Stimulated activated CD8-positive, alpha-beta memory T cell treated with anti-CD3 and anti-CD28 coated beads, Interleukin-12 subunit alpha, Interleukin-12 subunit beta, amount 100 ng/mL, for 24 hours (primary cell): ENCODE measurements at regions not wholly inside any gene's neighbourhood (a gene's known extent, or its start where the extent isn't known, plus 50 kb on each side); places are given as distances from the start of the nearest gene placed in this dataset.
"Not testable (repeated sequence)": the region's sequence is repeated elsewhere in the genome, so short reads cannot be mapped to it uniquely, and the experiment has no call there.

Experiments
- DNase-seq: peaks from one replicate; pipeline ENCODE4 v3.0.0-alpha.2; 2020; ENCODE audit errors: extremely low read depth

- DNase-seq: not testable (repeated sequence)
Observed at GRCh38 chr2:111287646-111288568, 167.2 kb downstream of the BCL2L11 start.

- DNase-seq: not testable (repeated sequence)
Observed at GRCh38 chr2:111290370-111290769, 169.7 kb downstream of the BCL2L11 start.

DNA sequence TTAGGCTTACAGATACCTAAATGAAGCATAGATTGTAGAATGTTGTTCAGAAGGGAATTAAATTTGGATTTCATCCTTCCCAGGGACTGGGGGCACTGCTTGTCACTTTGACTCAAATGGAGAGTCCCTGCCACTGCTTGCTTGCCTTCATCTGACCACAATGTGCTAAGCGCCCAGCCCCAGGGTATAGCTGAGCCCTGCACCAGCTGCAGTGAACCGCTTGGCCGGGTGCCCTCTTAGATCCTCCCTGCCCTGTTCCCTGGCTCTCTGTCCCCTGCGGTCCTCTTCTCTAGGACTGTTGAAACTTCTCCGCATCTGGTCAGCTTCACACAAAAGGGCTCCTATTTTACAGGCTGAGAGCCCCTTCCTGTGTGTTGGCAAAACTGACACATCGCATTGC lies 170.9 kb downstream of the BCL2L11 start:
- not testable (repeated sequence) for DNase-seq

DNA sequence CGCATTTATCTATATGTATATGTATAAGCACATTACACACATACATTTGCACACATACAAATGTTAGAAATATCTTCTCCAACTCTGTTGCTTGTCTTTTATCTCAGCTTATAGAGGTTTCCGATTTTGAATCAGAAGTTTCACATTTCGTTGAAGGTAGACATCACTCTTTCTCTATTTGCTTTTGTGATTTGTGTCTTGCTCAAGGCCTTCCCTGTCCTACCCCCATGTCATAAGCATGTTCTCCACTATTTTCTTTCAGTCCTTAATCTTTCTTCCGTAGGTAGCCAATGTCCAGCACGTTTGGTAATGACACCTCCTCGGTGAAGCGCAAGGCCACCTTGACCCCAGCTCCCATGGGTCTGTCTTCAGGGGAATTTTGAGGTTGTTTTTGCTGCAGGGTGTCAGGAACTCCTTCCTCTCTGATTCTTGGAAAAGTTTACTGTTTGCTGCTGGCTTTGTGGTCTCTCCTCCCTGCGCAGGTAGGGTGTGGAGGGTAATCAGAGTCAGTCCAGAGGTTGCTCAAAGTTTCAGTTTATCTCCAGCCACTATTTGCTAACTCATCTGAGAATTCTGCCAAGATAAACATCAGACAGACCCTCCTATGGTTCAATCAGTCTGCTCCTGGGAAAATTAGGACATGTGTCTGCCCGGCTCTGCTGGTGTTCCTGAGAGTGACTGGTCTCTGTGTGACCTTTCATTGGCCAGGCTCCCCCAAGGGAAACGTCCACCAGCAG lies 171.7 kb downstream of the BCL2L11 start:
- DNase-seq: not testable (repeated sequence)

GRCh38 chr2:111294699-111295098 lies 174.0 kb downstream of the BCL2L11 start:
- not testable (repeated sequence) for DNase-seq

- DNase-seq: not testable (repeated sequence)
Observed at GRCh38 chr2:111296122-111296804, 175.5 kb downstream of the BCL2L11 start.

DNA sequence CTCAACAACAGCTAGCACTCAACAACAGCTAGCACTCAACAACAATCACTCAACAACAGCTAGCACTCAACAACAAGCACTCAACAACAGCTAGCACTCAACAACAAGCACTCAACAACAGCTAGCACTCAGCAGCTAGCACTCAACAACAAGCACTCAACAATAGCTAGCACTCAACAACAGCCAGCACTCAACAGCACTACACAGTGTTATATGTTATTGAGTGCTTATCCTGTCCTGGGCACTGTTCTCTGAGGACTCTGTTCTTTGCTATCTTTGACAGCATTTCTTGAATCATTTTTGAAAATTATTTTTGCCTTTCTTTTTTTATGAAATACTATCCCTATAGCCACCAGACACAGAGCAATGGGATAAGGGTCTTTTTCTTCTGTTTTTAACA lies 176.4 kb downstream of the BCL2L11 start:
- DNase-seq: not testable (repeated sequence)

DNA sequence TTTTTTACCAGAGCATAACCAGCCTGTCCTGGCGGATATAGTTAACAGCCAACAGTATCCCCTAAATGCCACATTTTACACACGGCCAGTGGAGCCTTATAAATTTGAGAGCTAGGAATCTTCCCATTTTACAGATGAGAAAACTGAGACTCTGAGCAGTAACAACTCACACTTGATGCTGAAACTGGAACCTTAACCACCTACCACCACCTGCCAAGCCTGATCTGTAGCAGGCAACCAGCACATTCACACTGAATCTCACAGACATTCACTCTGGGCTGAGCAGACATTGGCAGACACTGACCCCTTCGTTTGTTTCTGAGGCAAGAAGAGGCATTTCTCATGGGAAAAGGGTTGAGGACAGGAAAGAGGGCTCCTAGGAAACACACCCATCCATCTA lies 178.2 kb downstream of the BCL2L11 start:
- DNase-seq: not testable (repeated sequence)

DNA sequence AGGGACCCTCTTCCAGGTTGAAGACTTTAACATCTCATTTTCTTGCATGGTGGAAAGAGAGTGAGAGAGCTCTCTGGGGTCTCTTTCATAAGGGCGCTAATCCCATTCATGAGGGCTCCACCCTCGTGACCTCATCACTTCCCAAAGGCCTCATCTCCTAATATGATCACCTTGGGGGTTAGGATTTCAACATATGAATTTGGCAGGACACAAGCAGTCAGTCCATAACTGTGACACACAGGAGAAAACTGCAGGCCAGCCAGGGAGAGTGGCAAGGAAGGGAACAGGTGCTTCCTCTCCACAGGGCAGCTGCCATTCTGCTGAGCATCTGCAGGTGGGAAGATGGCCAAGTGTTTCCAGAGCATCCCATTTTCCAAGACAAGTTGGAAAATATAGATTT lies 178.9 kb downstream of the BCL2L11 start:
- not testable (repeated sequence) for DNase-seq

DNA sequence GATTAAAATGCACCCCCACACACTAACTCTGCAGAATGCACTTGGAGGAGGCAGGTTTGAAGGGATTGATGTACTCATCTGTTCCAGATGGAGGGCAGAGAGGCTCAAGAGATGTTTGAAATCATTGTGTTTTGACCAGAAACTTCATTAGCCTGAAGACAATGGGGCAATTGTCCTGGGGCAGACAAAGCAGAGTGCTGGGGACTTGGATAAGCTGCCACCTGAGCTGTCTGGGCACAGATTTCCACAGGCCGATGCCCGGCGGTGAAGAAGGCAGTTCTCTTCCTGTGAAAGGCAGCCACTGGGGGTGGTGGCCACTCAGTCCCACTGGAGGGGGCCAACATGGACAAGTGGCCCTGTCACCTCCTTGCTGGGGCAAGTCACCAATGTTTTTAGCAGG lies 181.0 kb downstream of the BCL2L11 start:
- not testable (repeated sequence) for DNase-seq

DNA sequence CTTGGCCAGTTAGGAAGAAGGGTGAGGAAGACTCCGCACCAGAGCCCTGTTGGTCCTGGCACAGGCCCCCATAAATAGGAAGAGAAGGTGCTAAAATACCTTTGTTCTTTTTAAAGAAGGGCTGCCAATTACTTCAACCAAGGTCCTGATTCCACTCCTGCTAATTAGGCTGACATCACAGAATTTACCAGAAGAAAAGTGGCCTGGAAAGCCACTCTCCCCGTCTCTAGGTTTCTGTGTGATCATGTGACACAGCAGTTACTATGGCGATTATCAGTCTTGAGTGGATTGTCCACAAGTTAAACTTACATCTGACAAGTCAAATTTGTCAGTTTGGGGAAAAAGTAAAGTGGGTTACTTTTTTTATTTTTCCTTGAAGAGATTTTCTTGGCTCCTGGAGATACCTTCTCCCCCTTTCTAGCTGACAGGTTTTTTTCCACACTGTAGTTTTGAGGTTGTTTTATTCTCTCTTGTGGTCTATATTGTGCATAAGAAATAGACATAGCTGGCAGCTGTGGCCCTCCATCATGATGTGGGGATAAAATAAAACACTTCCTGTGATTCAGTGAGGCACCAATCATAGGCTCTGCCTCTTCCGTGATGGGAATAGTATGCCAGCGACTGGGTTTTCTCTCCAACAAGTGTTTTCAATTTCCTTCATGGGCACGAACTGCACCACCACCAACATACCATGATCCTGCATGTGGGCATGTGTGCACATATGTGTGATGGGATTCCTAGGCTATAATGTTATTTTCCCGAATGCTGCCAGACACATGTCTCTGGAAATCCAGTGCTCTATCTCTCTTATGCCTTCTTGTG lies 181.9 kb downstream of the BCL2L11 start:
- DNase-seq: not testable (repeated sequence)

GRCh38 chr2:111307302-111307701 lies 186.6 kb downstream of the BCL2L11 start:
- not testable (repeated sequence) for DNase-seq

DNA sequence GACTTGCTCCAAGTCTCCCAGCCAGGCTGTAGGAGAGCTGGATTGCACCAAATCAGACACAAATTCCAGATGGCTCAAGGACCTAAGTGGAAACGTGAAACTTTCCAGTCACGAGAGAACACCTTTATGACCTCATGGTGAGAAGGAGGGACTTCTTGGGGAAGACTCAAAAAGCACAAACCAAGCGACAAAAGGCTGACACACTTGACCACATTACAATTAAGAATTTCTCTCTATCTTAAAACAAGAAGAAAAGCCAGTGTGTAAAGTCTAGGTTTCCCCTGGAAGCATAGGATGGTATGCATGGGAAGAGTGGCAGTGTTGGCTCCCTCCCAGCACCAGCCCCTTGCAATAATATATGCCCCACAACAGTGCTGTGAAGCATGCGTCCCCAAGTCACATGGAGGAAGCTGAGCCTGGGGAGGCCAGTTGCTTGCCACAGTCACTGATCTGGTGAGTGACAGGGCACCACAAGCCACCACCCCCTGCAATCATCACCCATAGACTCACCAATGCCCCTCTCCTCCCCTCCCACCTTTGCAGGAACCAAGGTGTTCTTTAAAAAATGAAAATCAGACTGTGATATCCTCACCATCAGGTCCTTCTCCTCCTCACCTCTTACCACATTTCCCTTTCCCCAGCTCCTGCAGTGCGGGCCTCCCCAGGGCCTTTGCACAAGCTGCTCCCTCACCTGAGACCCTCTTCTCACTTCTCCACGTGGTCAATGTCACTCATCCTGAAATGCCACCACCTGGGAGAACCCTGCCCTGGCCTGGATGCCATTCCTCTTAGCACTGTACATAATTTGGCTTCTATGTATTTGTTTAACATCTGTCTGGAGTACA lies 188.7 kb downstream of the BCL2L11 start:
- DNase-seq: not testable (repeated sequence)

- DNase-seq: not testable (repeated sequence)
Observed at GRCh38 chr2:111310395-111310794, 189.7 kb downstream of the BCL2L11 start.

- DNase-seq: not testable (repeated sequence)
Observed at GRCh38 chr2:111311568-111311967, 190.9 kb downstream of the BCL2L11 start.

DNA sequence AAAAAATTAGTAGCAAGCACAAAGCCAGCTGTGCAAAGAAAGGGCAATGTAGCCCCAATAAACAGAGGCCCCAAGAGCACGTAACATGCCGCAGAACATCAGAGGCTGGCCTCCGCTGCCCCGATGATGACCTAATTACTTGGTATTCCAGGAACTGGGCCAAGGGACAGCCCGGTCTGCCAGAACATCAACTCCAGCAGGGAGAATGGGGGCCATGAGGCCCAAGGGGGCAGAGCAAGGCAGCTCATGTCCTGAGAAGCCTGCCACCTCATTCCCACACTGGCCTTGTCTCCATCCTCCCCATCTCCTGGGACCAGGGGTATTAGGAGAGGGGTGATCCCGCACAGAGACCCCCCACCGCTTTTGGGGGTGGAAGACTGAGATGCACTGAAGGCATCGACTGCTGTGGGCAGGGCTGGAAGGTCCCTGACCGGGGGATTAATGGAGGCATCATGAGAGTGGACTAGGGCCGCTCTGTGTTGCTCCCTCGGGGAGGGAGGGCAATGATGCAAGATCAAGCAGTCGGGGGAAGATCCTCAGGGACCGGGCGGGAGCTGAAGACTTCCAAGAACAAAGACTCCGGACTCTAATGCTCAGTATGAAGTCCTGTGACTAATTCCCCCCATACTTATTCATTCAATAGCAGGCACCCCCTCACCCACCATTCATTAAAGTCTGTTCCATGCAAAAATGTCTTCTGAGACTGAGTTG lies 192.3 kb downstream of the BCL2L11 start:
- not testable (repeated sequence) for DNase-seq

DNA sequence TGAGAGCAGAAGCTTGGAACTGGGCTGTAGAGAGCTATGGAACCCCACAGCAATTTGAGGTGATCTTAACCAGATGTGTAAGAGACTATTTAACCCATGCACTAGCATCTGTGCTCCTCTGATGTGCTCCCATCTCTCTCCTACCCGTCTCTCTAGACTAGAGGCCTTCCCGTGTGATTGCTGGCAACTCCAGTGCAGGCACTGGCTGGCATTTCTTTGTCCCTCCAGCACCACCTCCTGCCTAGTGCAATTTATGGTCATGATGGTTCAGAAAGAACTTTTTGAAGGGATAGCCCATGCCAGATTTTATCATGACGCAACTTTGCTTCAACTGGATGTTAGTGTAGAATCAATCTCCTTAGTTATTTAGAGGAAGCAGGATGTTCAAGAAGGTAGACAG lies 193.0 kb downstream of the BCL2L11 start:
- DNase-seq: not testable (repeated sequence)

DNA sequence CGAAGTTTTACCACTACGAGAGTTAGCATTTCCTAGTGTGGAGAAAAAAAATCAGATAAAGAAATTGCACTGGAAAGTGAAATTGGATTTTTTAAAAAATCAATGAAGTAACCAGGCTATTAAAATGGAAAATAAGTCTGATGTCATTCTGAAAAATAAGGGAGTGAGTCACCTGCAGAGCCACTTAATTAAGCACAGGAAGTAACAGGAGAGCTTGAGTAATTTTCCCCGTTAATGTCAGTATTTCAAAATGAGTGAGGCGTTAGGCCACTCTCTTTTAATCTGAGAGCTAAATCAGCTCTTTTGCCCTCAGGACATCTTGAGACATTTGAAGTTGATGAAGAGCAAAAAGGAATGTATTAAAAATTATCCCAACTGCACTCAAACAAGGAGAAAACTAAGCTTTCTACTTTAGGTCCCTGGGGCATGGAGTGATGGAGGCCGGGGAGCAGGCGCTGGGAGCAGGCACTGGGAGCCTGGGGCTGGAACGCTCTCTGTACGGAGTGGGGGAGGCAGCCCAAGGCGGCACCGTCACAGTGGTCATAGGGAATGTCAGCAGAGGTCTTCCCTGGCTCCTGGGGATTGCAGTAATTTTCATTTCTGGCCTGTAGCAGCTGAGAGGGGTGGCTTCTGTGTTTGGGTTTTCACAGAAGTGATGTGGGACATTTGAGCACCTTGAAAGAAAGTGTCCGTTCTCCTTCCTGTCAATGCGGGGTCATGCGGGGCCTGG lies 194.6 kb downstream of the BCL2L11 start:
- not testable (repeated sequence) for DNase-seq

DNA sequence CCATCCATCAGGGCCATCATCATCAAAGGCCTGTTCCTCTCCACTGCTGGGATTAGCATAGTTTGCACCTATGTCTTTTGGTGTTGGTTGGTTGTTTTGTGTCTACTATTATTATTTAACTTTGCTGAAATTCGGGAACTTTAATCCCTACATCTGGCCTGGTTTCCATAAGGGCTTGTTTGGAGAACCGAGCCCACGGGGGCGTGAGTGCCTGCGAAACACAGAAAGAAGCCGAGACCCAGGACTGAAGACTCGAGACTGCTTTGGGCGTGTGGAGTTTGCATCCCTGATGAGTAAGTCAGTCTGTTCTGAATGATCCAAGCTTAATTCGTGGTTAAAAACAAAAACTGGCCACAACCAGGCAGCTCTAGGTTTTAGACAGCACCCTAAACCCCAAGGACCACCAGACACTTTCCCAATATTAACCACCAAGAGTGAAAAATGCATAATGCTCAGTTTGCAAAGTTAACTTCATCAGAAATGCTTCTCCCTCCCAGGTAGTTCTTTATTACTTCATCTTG lies 195.6 kb downstream of the BCL2L11 start:
- not testable (repeated sequence) for DNase-seq
